ENCODE measurements at regions not wholly inside any gene's neighbourhood (a gene's known extent, or its start where the extent isn't known, plus 50 kb on each side); places are given as distances from the start of the nearest gene placed in this dataset.

DNA sequence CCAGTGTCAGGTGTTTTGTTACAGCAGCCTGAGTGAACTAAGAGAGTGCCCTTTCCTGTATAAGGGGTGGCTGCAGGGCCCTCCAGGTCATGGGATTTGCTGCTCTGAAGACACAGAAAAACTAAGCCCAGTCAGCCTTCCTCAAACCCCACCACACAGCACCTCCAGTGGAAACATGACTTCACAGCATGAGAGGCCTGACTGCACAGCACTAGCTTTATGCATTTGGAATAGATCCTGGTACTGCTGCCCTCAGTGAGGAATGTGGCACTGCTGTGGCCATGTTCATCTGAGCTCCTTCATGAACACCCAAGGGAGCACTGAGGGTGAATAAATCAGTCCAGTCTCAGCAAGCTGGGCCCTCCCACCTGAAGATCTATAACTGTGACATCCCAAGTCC, 296.1 kb upstream of the FOXQ1 start:
- TF ChIP-seq, protein P1, sequence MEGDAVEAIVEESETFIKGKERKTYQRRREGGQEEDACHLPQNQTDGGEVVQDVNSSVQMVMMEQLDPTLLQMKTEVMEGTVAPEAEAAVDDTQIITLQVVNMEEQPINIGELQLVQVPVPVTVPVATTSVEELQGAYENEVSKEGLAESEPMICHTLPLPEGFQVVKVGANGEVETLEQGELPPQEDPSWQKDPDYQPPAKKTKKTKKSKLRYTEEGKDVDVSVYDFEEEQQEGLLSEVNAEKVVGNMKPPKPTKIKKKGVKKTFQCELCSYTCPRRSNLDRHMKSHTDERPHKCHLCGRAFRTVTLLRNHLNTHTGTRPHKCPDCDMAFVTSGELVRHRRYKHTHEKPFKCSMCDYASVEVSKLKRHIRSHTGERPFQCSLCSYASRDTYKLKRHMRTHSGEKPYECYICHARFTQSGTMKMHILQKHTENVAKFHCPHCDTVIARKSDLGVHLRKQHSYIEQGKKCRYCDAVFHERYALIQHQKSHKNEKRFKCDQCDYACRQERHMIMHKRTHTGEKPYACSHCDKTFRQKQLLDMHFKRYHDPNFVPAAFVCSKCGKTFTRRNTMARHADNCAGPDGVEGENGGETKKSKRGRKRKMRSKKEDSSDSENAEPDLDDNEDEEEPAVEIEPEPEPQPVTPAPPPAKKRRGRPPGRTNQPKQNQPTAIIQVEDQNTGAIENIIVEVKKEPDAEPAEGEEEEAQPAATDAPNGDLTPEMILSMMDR (IDR thresholded peaks at IDR 0.05): no peak
- TF ChIP-seq POLR2A (IDR thresholded peaks at IDR 0.05): no peak

All from esophagus squamous epithelium (tissue), 4 donors.